ENCODE measurements at regions not wholly inside any gene's neighbourhood (a gene's known extent, or its start where the extent isn't known, plus 50 kb on each side); places are given as distances from the start of the nearest gene placed in this dataset.

DNA sequence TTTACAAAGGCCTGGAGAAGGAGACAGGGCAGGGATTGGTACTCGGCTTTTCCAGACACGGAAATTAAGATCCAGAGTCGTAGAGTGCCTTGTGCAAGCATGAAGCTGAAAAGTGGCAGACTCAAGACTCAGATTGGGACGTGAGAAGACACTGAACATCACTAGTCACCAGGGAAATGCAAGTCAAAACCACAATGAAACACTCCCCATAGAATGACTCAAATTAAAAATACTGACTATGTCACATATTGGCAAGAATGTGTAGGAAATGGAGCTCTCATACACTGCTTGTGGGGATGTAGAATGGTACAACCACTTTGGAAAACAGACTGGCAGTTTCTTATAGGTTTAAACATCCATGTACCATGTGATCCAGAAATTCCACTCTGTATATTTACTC, 472.0 kb downstream of the RPS24 start:
- DNase-seq (ENCODE audit: extremely low read depth in 1 of 2, low read depth in 1 of 2): no peak

DNA sequence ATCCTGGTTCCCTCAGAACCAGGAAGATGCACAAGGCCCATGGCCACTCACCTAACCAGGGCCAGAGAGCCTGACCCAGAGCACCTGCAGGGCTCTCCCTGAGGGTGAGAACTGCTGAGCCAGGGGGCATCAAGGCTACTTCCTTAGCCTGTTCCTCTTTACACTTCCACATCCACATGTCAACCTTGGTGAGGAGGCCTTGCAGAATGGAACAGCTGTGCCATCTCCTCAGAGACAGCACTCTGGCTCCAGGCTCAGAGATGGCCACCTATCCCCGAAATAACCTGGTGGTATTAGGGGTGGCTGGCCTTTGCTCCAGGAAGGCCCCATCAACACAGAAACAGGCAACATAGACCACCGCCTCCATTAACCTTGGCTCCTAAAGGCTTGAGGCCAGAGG, 473.0 kb downstream of the RPS24 start:
- no peak for DNase-seq (ENCODE audit: extremely low read depth in 1 of 2, low read depth in 1 of 2)

DNA sequence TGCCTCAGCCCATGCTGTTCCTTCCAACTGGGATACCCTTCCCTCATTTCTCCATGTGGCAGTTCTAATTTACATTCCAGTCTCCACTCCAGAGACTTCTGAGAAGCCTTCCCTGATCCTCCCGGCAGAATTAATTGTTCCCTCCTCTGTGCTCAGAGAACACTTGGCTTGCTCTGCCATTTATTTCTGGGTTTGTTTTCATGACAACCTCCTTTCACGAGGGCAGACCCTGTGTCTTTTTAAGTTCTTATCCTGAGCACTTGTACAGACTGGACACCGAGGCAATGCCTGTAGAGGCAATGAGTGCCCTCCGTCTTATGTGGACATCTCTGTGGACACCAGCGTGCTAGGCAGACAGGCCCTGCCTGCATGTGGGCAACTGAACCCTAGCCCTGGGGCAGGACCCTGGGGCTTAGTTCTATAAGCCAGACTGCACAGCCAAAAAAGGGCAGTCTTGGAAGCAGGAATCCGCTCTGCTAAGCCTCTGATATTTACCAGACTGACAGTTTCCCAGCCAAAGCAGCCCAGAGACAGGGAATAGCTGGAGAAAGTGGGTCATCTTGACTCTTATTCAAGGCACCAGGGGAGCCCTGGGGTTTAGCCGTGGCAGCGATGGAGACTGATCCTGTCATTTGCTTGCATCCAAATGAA, 474.0 kb downstream of the RPS24 start:
- no peak for DNase-seq (ENCODE audit: extremely low read depth in 1 of 2, low read depth in 1 of 2)

- no peak for DNase-seq (ENCODE audit: extremely low read depth in 1 of 2, low read depth in 1 of 2)
These were observed 475.5 kb downstream of the RPS24 start for GRCh38 chr10:78508955-78509748.

GRCh38 chr10:78510566-78511323, 477.1 kb downstream of the RPS24 start:
- DNase-seq (ENCODE audit: extremely low read depth in 1 of 2, low read depth in 1 of 2): no peak

GRCh38 chr10:78511324-78512204, 477.9 kb downstream of the RPS24 start:
- DNase-seq (ENCODE audit: extremely low read depth in 1 of 2, low read depth in 1 of 2): no peak

GRCh38 chr10:78512205-78512550, 478.5 kb downstream of the RPS24 start:
- no peak for DNase-seq (ENCODE audit: extremely low read depth in 1 of 2, low read depth in 1 of 2)

DNA sequence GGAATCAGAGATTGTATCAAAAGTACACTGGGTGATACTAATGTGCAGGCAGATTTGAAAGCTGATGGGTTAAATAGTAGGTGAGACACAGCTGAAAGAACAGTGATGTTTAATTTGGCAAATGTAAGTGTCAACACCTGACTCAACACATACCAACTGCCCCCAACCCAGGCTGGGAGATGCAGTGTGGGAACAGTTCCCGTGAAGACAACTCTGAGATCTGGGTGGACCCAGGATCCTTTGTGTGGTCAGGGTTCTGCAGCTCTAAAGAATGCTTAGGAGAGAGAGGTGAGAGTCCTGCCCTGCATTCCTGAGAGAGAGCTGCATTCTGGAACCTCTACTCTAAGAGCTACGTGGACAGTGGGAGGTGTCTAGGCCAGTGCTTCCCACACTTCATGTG, 479.7 kb downstream of the RPS24 start:
- no peak for DNase-seq (ENCODE audit: extremely low read depth in 1 of 2, low read depth in 1 of 2)

DNA sequence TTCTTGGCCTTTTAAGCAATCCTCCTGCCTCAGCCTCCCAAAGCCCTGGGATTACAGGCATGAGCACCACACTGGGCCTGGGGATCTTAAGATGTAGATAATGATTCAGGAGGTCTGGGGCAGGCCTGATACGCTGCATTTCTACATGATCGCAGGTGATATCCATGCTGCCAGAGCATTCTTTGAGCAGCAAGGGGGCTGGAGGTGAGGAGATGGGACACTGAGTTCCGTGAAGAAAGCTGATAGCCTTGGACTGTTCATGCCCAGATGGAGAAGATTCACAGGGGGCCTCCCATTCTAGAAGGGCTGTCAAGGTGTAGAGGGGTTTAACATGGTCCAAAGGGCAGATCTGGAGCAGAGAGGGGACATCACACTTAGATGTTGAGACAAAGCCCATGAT, 480.3 kb downstream of the RPS24 start:
- DNase-seq (ENCODE audit: extremely low read depth in 1 of 2, low read depth in 1 of 2): no peak

- DNase-seq (ENCODE audit: extremely low read depth in 1 of 2, low read depth in 1 of 2): no peak
These were observed 480.8 kb downstream of the RPS24 start for GRCh38 chr10:78514459-78514858.

DNA sequence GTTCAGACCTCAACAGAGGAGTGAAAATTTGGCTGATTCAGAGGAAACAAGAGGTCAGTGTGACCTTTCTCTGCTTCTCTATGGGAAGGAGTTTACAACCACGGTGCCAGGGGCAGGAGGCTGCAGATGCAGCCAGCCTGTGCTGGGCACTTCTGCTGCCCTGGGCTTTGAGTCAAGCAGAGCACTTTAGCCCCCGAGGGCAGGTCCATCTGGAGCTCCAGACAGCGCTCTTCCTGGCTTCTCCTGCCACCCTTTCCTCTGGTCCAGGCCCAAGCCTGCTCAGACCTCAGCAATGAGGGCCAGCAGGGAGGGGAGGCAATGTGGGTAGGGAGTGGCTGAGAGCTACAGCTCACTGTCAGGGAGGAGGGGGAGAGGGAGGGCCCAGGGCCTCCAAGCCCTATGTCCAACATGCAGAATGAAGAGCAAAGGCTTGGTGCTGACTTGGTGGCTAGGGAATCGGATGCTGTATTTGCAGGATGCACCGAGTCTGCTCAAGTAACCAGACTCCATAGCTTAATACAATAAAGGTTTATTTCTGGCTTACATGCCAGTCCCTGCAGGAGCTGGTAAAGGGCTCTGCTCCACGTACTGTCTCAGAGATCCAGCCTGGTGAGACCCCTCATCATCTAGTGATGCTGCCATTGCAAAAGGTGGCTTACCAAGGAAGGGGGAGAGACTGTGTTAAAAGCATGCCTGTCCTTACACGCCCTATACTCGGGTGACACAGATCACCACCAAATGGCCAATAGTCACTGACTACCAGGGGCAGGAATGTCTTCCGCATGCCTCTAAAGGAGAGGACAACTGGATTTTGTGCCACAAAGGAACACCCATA, 481.6 kb downstream of the RPS24 start:
- DNase-seq (ENCODE audit: extremely low read depth in 1 of 2, low read depth in 1 of 2): no peak

DNA sequence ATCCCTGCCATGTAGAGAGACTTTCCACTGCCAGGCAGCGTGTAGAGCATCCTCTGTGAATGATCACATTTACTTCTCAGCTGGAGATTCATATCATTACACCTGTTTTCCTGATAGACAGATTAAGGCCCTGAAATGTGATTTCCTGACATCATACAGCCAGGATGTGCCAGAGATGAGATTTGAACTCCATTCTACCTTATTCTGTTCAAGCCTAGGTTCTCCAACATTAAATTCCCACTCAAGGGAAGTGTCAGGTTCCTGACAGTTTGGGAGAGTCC, 482.1 kb downstream of the RPS24 start:
- DNase-seq (ENCODE audit: extremely low read depth in 1 of 2, low read depth in 1 of 2): no peak

- no peak for DNase-seq (ENCODE audit: extremely low read depth in 1 of 2, low read depth in 1 of 2)
These were observed 482.6 kb downstream of the RPS24 start for GRCh38 chr10:78516236-78516635.

DNA sequence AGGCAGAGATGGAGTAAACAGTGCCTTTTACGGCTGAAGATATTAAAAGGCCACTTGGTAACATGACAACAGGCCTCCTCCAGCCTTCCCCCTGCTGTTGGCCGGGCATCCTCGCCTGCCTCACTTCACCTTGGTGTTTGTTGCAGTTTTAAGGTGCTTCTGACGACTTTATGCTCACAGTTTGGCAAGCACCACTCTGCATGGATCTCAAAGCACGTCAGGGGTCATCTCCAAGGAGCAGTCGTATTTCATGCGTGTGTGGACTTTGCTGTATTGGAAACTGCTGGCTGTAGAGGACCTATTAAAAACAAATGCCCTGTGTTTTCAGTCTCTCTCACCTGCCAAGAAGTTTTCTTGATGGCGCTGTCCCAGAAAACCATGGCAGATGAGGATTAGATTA, 483.1 kb downstream of the RPS24 start:
- DNase-seq (ENCODE audit: extremely low read depth in 1 of 2, low read depth in 1 of 2): no peak

DNA sequence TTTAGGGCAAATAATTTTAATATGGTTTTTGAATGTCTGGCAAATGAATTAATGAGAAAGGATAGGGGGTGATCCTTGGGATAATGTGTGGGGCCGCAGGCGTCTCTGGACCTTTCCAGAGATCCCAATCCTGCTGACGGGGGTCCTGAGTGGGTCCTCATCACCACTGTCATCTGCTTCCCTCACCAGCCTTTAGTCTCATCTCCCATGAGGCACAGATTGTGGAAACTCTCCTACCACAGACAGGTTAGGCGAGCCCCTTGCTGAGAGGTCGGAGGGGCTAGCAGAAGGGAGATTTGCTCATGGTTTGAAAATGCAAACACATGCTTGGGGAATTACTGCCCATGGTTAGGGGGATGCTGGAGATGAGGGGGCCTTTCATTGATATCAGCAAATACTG, 484.6 kb downstream of the RPS24 start:
- DNase-seq (ENCODE audit: extremely low read depth in 1 of 2, low read depth in 1 of 2): no peak

- peak in 1 of 2 donors; percentile 21 for DNase-seq (ENCODE audit: extremely low read depth in 1 of 2, low read depth in 1 of 2)
These were observed 487.2 kb downstream of the RPS24 start for GRCh38 chr10:78520737-78521430.

- DNase-seq (ENCODE audit: extremely low read depth in 1 of 2, low read depth in 1 of 2): no peak
These were observed 489.8 kb downstream of the RPS24 start for GRCh38 chr10:78523453-78523852.

DNA sequence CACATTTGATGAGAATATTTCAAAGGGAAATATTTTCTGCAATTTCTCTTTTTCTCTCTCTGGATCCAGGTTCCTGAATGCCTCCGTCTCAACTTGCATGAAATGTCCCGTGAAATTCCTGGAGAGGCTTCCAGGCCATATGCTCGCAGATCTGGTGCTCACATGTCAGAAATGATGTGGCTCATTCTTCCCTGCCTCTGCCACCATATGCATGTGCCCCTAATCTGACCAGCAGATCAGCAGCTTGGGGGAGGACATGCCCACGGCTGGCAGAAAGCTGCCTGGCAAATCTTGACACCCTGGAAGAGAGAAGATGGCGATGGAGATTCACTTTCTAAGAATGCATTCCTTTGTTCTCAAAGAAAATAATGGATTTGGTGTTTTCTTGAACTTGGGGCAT, 490.7 kb downstream of the RPS24 start:
- DNase-seq (ENCODE audit: extremely low read depth in 1 of 2, low read depth in 1 of 2): no peak

DNA sequence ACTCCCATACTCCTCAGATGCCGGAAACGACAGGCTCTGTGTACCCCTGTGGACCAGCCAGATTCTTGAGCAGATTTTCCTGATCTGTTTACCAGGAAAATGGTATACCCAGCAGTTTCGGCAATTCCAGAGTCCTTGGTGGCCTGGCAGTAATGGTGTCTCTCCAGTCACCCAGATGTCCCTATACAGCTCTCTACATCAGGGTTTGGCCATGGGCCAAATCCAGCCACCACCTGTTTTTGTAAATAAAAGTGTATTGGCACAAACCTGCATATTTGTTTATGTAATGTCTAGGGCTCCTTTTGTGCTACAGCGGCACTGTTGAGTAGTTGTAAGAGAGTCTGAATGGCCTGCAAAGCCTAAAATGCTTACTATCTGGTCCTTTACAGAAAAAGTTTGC, 491.3 kb downstream of the RPS24 start:
- DNase-seq (ENCODE audit: extremely low read depth in 1 of 2, low read depth in 1 of 2): no peak

- DNase-seq (ENCODE audit: extremely low read depth in 1 of 2, low read depth in 1 of 2): no peak
These were observed 492.7 kb downstream of the RPS24 start for GRCh38 chr10:78526347-78526746.

Data from stimulated activated CD8-positive, alpha-beta memory T cell treated with anti-CD3 and anti-CD28 coated beads, Interleukin-7, amount 100 ng/mL, for 48 hours (primary cell).